CD14-positive monocyte (primary cell): ENCODE measurements at regions not wholly inside any gene's neighbourhood (a gene's known extent, or its start where the extent isn't known, plus 50 kb on each side); places are given as distances from the start of the nearest gene placed in this dataset.

Experiments
- DNase-seq, 3 donors: peaks; one replicate each; pipeline ENCODE4 v3.0.0-alpha.2; 2011 to 2022
- H2AFZ ChIP-seq: 2 replicates; pipeline ENCODE4 v1.6.0; 2012; ENCODE audit warnings: mild to moderate bottlenecking, low read depth, low read length, inconsistent platforms; ENCODE audit not compliant: insufficient read depth, poor library complexity, severe bottlenecking
- H3K27ac ChIP-seq, 2 donors: 1 replicate in 1 of 2; 2 replicates in 1 of 2; pipeline ENCODE4 v1.5.1; 2012 to 2013; ENCODE audit warnings: low read length in 2 of 2, control low read depth in 1 of 2, inconsistent platforms in 1 of 2, low read depth in 1 of 2, mild to moderate bottlenecking in 1 of 2
- H3K27me3 ChIP-seq, 2 donors: one replicate each; pipeline versions ENCODE4 v1.6.0 to v1.6.1; 2011 to 2013; ENCODE audit warnings: low read length in 2 of 2; ENCODE audit not compliant: control insufficient read depth in 2 of 2, insufficient read depth in 2 of 2
- H3K36me3 ChIP-seq, 2 donors: replicated peaks in 1 of 2; 1 replicate in 1 of 2; 2 replicates in 1 of 2; pipeline versions ENCODE4 v1.5.1 to v1.6.1; 2012 to 2013; ENCODE audit warnings: low read length in 2 of 2, control low read depth in 1 of 2, inconsistent platforms in 1 of 2, mild to moderate bottlenecking in 1 of 2; ENCODE audit not compliant: insufficient read depth in 2 of 2, control insufficient read depth in 1 of 2
- H3K4me1 ChIP-seq, 2 donors: 1 replicate in 1 of 2; 2 replicates in 1 of 2; pipeline versions ENCODE4 v1.5.1 to v1.6.1; 2012 to 2013; ENCODE audit warnings: low read length in 2 of 2, control low read depth in 1 of 2, inconsistent platforms in 1 of 2, mild to moderate bottlenecking in 1 of 2, moderate library complexity in 1 of 2; ENCODE audit not compliant: insufficient read depth in 2 of 2, control insufficient read depth in 1 of 2
- H3K4me2 ChIP-seq: replicated peaks from 2 replicates; pipeline ENCODE3; 2012; ENCODE audit warnings: low read length, moderate library complexity, mild to moderate bottlenecking; ENCODE audit not compliant: poor library complexity, severe bottlenecking; ENCODE audit errors: extremely low read depth
- H3K4me3 ChIP-seq, 3 experiments: fragments of 200-600 bp in 1 of 3; sonication (generic) in 1 of 3; replicated peaks in 1 of 3; 1 replicate in 2 of 3; 2 replicates in 1 of 3; pipeline ENCODE4 v1.5.1; 2011 to 2013; ENCODE audit warnings: low read length in 3 of 3, mild to moderate bottlenecking in 3 of 3, control low read depth in 2 of 3, low read depth in 2 of 3, inconsistent platforms in 1 of 3, moderate library complexity in 1 of 3
- H3K79me2 ChIP-seq: 2 replicates; pipeline ENCODE4 v1.6.0; 2012; ENCODE audit warnings: mild to moderate bottlenecking, control low read depth, inconsistent platforms, low read length, moderate library complexity; ENCODE audit not compliant: insufficient read depth
- H3K9ac ChIP-seq: 2 replicates; pipeline ENCODE4 v1.6.0; 2017; ENCODE audit warnings: low read length, mild to moderate bottlenecking; ENCODE audit not compliant: insufficient read depth, poor library complexity, severe bottlenecking
- H3K9me3 ChIP-seq, 2 donors: replicated peaks in 1 of 2; 1 replicate in 1 of 2; 2 replicates in 1 of 2; pipeline versions ENCODE4 v1.5.1 to v1.6.1; 2012 to 2013; ENCODE audit warnings: low read length in 2 of 2, control low read depth in 1 of 2; ENCODE audit not compliant: control insufficient read depth in 1 of 2, insufficient read depth in 1 of 2
- H4K20me1 ChIP-seq: 2 replicates; pipeline ENCODE4 v1.6.0; 2012; ENCODE audit warnings: mild to moderate bottlenecking, low read length, control low read depth, moderate library complexity; ENCODE audit not compliant: insufficient read depth
- H3K27ac Mint-ChIP-seq, 7 donors: one replicate each; pipeline ENCODE4 v1.8.0; 2020; ENCODE audit warnings: mild to moderate bottlenecking in 7 of 7, mixed read lengths in 7 of 7, moderate library complexity in 6 of 7, inconsistent platforms in 2 of 7
- H3K27me3 Mint-ChIP-seq, 3 donors: one replicate each; pipeline ENCODE4 v1.8.0; 2021 to 2022; ENCODE audit warnings: low read depth in 3 of 3, mild to moderate bottlenecking in 3 of 3, mixed read lengths in 3 of 3, moderate library complexity in 3 of 3, inconsistent platforms in 1 of 3
- H3K36me3 Mint-ChIP-seq, 2 donors: one replicate each; pipeline ENCODE4 v1.8.0; 2020; ENCODE audit warnings: mixed read lengths in 2 of 2, inconsistent platforms in 1 of 2, mild to moderate bottlenecking in 1 of 2
- H3K4me1 Mint-ChIP-seq: one replicate; pipeline ENCODE4 v1.8.0; 2020; ENCODE audit warnings: mild to moderate bottlenecking, mixed read lengths
- H3K4me3 Mint-ChIP-seq, 2 donors: one replicate each; pipeline ENCODE4 v1.8.0; 2020; ENCODE audit warnings: mild to moderate bottlenecking in 2 of 2, mixed read lengths in 2 of 2, moderate library complexity in 1 of 2
- H3K9me3 Mint-ChIP-seq, 7 donors: one replicate each; pipeline ENCODE4 v1.8.0; 2020 to 2022; ENCODE audit warnings: mixed read lengths in 7 of 7, mild to moderate bottlenecking in 6 of 7, moderate library complexity in 6 of 7, inconsistent platforms in 2 of 7
- WGBS: methylation state at CpG from one replicate; pipeline ENCODE4 v1.1.5; 2013; ENCODE audit warnings: missing lambda C conversion rate; ENCODE audit not compliant: insufficient coverage; 5-methylcytosine and 5-hydroxymethylcytosine counted together
- intact Hi-C, 2 donors: fragments of 100-400 bp; cut with micrococcal nuclease; formaldehyde crosslinking; loops; one replicate each; pipeline versions ENCODE4 v1.15.0 to v1.15.1; 2023
- TF ChIP-seq, protein P1 (sequence below): fragments of 200-600 bp; IDR thresholded peaks from one replicate; pipeline ENCODE4 v1.8.0; 2022; ENCODE audit warnings: antibody characterized with exemption, mild to moderate bottlenecking

DNA sequence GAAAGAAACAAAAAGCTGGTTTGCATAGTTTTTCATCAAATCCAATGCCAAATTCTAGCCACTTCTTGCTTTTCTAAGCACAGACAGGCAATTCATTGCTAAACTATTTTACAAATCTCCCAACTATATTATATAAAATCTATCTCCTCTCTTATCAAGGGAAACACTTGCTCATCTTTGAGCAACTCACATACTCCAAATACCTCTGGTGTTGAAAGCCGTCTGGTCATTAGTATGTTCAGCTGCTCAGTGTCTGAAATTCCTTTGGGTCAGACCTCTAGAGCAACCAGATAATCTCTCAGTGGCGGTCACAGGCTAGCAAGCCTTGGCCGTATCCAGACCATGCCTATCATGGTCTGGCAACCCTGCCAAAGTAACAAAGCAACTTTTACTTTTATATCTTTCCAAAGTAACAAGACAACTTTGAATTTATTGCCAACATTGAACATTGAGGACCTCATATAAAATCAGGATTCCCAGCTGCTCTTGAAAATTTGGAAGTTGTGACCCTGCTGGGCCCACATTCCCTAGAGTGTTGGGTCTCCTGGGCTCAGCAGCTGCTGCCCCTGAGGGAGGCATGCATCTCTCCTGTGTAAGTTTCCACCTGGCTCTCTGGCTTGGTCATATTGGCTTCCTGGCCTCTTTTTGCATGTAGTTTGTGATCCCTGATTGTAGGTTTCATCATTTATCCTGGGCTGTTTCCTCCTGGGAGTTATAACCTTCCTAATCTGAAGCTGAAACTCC, 56.8 kb upstream of the LANCL2 start:
- no peak overlapping the region for H3K4me2 ChIP-seq
- peaks cover 6 to 11% of the 10 kb centered on the region in 2 donors for H3K9me3 ChIP-seq
- Mint-ChIP-seq H3K27me3 (peaks cover 3 to 4% (median 3%) of the 10 kb centered on the region in 3 donors), H3K36me3 (no peaks in the 10 kb centered on the region), H3K4me3 (no peak overlapping the region), H3K27ac (no peak overlapping the region), H3K9me3 (peaks cover 3 to 10% (median 6%) of the 10 kb centered on the region in 7 donors), H3K4me1 (no peaks in the 10 kb centered on the region)
- intact Hi-C loops = no loop called here
- H3K36me3 ChIP-seq = no peaks in the 10 kb centered on the region
- WGBS = 89% methylated on average over 1 of the region's 3 CpGs
- no peak for DNase-seq
- H3K4me1 ChIP-seq = no peaks in the 10 kb centered on the region
- H4K20me1 ChIP-seq = no peaks in the 10 kb centered on the region
- TF ChIP-seq, protein P1, sequence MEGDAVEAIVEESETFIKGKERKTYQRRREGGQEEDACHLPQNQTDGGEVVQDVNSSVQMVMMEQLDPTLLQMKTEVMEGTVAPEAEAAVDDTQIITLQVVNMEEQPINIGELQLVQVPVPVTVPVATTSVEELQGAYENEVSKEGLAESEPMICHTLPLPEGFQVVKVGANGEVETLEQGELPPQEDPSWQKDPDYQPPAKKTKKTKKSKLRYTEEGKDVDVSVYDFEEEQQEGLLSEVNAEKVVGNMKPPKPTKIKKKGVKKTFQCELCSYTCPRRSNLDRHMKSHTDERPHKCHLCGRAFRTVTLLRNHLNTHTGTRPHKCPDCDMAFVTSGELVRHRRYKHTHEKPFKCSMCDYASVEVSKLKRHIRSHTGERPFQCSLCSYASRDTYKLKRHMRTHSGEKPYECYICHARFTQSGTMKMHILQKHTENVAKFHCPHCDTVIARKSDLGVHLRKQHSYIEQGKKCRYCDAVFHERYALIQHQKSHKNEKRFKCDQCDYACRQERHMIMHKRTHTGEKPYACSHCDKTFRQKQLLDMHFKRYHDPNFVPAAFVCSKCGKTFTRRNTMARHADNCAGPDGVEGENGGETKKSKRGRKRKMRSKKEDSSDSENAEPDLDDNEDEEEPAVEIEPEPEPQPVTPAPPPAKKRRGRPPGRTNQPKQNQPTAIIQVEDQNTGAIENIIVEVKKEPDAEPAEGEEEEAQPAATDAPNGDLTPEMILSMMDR = no peak
- no peaks in the 10 kb centered on the region for H3K79me2 ChIP-seq
- H2AFZ ChIP-seq = no peak overlapping the region
- no peaks in the 10 kb centered on the region for H3K27me3 ChIP-seq
- H3K27ac ChIP-seq = no peak overlapping the region
- no peak overlapping the region for H3K4me3 ChIP-seq
- no peak overlapping the region for H3K9ac ChIP-seq

DNA sequence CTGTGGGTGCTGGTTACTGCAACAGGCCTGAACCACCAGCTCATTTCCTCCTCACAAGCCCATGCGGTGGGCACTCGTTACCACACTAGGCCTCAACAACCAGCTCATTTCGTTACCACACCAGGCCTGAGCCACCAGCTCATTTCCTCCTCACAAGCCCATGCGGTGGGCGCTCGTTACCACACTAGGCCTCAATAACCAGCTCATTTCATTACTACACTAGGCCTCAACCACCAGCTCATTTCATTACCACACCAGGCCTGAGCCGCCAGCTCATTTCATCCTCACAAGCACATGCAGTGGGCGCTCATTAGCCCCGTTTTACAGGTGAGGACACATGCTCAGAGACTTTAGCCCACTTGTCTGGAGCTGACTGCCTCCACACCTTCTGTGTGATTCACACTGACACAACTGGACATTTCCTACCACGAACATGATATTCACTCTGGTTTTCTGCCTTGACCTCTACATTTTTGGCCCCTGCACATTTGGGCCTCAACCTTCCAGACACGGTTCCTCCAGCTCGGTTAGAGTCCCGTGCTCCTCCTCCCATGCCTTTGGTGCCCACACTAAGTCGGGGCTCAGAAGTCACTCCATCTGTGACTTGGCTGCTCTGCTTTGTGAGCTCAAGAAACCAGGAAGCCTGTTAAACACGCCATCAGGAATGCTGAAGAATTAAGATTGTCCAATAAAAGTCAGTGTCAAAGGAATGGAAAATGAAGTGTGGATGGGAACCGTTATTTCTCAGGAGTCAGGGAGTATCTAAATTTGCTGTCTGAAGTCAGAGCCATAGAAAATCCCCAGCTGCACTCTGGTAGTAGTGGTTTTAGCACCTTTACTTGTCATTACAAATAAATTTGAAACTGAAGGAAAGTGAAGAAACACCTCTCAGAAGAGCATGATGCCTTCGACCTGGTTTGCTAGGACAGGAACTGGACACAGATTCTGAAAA, 55.8 kb upstream of the LANCL2 start:
- no peak overlapping the region for H2AFZ ChIP-seq
- TF ChIP-seq, protein P1 = no peak
- intact Hi-C loops = no loop called here

More for the DNA sequence above, 55.8 kb upstream of the LANCL2 start:
- Mint-ChIP-seq H3K4me3 (no peak overlapping the region), H3K4me1 (no peaks in the 10 kb centered on the region), H3K36me3 (no peaks in the 10 kb centered on the region), H3K9me3 (peaks cover 4 to 13% (median 6%) of the 10 kb centered on the region in 7 donors), H3K27ac (no peak overlapping the region), H3K27me3 (peaks cover 0 to 3% (median 3%) of the 10 kb centered on the region in 3 donors)
- DNase-seq = no peak
- Histone ChIP-seq H3K4me3 (no peak overlapping the region), H3K9ac (no peak overlapping the region), H3K4me1 (no peaks in the 10 kb centered on the region), H3K9me3 (peaks cover 6 to 11% of the 10 kb centered on the region in 2 donors), H3K4me2 (no peak overlapping the region), H4K20me1 (no peaks in the 10 kb centered on the region), H3K27ac (no peak overlapping the region), H3K36me3 (no peaks in the 10 kb centered on the region), H3K27me3 (no peaks in the 10 kb centered on the region), H3K79me2 (no peaks in the 10 kb centered on the region)
- 74% methylated on average over 14 of the region's 17 CpGs for WGBS
